NOMO-1 treated with DMSO at 0.1 percent for 48 hours (cell line): ENCODE measurements at regions not wholly inside any gene's neighbourhood (a gene's known extent, or its start where the extent isn't known, plus 50 kb on each side); places are given as distances from the start of the nearest gene placed in this dataset.
"Not testable (repeated sequence)": the region's sequence is repeated elsewhere in the genome, so short reads cannot be mapped to it uniquely, and the experiment has no call there.

ENCODE experiments used
- DNase-seq: peaks from one replicate; lab custom pipeline; 2025; ENCODE audit not compliant: unreplicated experiment; lab: John Stamatoyannopoulos, UW

DNA sequence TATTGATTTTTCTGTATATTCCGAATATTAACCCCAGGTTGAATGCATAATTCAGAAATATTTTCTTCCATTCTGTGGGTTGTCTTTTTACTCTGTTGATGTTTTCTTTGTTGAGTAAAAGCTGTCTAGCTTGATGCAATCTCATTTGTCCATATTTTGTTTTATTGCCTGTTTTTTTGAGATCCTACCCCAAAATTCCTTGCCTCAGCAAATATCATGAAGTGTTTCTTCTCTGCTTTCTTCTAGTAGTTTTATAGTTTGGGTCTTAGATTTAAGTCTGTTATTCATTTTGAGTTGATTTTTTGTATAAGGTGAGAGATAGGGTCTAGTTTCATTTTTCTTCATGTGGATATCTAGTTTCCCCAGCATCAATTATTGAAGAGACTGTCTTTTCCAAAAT lies 467.9 kb upstream of the GCFC2 start:
- no peak for DNase-seq

GRCh38 chr2:76175295-76175694 lies 464.6 kb upstream of the GCFC2 start:
- DNase-seq: no peak

DNA sequence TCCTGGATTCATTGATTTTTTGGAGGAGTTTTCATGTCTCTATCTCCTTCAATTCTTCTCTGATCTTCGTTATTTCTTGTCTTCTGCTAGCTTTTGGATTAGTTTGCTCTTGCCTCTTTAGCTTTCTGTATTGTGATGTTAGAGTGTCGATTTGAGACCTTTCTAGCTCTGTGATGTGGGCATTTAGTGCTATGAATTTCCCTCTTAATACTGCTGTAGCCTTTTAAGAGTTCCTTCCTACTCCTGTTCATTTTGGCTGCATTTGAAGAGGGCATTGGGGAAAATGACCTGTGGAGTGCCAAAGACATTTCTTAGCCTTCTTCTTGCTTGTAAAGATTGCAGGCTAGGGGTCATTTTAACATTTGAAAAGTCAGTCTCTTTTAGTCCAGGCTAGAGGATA lies 463.8 kb upstream of the GCFC2 start:
- no peak for DNase-seq

DNA sequence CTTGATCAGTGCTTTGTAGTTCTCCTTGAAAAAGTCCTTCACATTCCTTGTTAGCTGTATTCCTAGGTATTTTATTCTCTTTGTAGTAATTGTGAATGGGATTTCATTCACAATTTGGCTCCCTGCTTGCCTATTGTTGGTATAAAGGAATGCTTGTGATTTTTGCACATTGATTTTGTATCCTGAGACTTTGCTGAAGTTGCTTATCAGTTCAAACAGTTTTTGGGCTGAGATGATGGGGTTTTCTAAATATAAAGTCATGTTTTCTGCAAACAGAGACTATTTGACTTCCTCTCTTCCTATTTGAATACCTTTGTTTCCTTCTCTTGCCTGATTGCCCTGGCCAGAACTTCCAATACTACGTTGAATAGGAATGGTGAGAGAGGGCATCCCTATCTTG lies 462.5 kb upstream of the GCFC2 start:
- not testable (repeated sequence) for DNase-seq

DNA sequence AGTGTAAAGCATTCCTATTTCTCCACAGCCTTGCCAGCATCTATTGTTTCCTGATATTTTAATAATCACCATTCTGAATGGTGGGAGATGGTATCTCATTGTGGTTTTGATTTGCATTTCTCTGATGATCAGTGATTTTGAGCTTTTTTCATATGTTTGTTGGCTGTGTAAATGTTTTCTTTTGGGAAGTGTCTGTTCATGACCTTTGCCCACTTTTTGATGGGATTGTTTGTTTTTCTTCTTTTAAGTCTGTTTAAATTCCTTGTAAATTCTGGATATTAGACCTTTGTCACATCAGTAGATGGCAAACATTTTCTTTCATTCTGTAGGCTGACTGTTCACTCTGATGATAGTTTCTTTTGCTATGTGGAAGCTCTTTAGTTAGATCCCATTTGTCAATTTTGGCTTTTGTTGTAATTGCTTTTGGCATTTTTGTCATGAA lies 461.5 kb upstream of the GCFC2 start:
- not testable (repeated sequence) for DNase-seq

GRCh38 chr2:76170856-76171255 lies 460.1 kb upstream of the GCFC2 start:
- DNase-seq: no peak

GRCh38 chr2:76170009-76170384 lies 459.3 kb upstream of the GCFC2 start:
- DNase-seq: no peak

GRCh38 chr2:76169276-76170008 lies 458.7 kb upstream of the GCFC2 start:
- DNase-seq: no peak

DNA sequence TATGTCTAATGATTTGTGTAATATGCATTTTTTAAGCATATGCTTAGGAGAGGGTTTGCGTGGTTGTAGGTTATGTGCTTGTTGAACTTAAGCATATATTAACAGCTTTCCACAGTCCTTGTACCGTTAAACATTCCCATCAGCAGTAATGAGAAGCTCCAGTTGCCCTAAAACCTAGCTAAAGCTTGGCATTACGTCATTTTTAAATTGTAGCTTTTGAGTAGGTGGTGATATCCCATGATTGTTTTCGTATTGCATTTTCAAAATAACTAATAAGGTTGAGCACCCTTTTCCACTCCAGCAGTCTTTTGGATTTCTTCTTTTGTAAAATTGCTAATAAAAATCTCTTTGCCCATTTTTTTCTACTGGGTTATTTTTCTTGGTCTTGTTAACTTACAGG lies 453.1 kb upstream of the GCFC2 start:
- DNase-seq: no peak

- no peak for DNase-seq
These were observed 450.0 kb upstream of the GCFC2 start for GRCh38 chr2:76160670-76161069.

DNA sequence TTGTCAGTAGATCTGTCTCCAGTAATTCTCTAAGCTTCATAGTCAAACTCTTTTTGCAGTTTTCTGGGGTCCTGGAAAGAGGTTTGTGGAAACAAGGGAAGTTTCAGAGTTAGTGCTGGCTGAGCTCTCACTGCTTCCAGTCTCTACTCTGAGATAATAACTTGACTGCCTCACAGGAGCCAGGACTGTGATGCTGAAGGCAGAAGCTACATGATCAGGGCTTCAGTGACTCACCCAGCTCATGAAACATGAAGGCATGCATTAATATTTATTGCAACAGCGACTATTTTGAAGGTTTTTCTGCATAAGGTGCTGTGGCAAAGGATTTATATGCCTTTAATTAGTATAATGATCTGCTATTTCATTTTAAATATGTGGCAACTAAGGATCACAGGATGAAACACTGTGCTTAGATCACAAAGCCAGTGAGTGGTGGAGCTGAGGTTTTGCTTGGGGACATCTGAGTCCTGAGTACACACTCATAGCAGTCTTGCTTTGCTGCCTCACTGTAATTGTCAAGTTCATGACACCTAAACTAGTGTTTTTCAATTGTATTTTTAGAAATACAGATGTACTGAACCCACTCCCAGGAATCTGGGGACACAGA lies 448.4 kb upstream of the GCFC2 start:
- no peak for DNase-seq

GRCh38 chr2:76157531-76157930 lies 446.8 kb upstream of the GCFC2 start:
- DNase-seq: no peak

GRCh38 chr2:76154981-76155380 lies 444.3 kb upstream of the GCFC2 start:
- no peak for DNase-seq

- DNase-seq: no peak
These were observed 439.1 kb upstream of the GCFC2 start for GRCh38 chr2:76149846-76150245.

DNA sequence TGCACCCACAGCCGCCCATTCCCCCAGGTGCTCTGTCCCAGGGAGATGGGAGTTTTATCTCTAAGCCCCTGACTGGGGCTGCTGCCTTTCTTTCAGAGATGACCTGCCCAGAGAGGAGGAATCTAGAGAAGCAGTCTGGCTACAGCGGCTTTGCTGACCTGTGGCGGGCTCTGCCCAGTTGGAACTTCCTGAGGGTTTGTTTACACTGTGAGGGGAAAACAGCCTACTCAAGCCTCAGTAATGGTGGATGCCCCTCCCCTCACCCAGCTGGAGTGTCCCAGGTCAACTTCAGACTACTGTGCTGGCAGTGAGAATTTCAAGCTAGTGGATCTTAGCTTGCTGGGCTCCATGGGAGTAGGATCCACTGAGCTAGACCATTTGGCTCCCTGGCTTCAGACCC lies 428.6 kb upstream of the GCFC2 start:
- DNase-seq: not testable (repeated sequence)

DNA sequence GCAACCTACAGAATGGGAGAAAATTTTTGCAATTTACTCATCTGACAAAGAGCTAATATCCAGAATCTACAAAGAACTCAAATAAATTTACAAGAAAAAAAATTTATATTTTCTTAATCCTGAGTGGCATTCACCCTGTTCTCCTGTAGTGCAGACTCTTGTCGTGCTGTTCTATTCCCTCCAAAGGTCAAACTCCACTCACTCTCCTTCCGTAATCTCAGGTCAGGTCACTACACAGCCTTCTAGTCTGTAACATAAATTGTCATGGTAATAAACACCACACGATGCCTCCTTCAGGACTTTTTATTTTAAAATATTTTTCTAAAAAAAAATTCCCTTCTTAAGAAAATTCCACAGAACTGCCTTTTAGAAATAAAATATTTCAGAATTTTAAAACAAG lies 417.9 kb upstream of the GCFC2 start:
- no peak for DNase-seq

- DNase-seq: no peak
These were observed 409.5 kb upstream of the GCFC2 start for GRCh38 chr2:76120176-76120575.

- DNase-seq: no peak
These were observed 379.0 kb upstream of the GCFC2 start for GRCh38 chr2:76089683-76090082.

- no peak for DNase-seq
These were observed 372.5 kb upstream of the GCFC2 start for GRCh38 chr2:76083248-76083647.

- no peak for DNase-seq
These were observed 371.8 kb upstream of the GCFC2 start for GRCh38 chr2:76082509-76082908.

DNA sequence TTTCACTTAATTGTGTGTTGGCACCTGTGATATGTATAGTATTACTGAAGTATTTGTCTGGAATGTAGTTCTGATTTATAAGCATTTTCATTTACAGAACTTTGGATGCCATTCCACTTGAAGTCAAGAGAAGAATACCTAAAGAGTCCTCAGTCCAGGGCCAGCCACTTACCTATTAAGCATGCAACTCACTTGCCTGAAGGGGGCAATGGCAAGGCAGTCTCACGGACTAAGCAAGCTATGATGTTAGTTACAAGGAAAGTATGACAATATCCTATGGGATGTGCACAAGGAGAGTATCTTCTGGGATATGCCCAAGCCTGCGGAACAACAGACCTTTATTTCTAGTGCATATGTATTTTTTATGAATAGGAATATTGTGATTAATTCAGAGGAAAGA lies 369.4 kb upstream of the GCFC2 start:
- DNase-seq: no peak

DNA sequence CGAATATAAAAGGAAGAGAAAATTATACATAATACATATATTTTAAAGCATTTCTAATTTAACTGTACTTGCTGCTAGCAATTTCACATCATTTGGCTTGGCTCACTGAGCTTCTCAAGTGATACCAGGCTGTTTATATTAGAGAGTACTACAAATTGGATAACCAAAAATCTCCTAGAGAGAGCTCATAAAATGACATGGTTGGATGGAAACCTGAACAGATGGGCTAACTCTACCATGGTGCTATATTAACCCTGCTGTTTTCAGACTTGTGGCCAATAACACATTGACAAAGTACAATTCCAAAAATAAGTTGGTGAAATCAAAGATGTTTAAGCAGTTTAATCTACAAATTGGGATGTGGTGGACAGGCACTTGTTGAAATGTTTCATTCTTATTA lies 364.4 kb upstream of the GCFC2 start:
- no peak for DNase-seq
